ENCODE measurements at regions not wholly inside any gene's neighbourhood (a gene's known extent, or its start where the extent isn't known, plus 50 kb on each side); places are given as distances from the start of the nearest gene placed in this dataset.

GRCh38 chr12:59491877-59492276 lies 104.0 kb upstream of the SLC16A7 start:
- TF ChIP-seq, protein P1, sequence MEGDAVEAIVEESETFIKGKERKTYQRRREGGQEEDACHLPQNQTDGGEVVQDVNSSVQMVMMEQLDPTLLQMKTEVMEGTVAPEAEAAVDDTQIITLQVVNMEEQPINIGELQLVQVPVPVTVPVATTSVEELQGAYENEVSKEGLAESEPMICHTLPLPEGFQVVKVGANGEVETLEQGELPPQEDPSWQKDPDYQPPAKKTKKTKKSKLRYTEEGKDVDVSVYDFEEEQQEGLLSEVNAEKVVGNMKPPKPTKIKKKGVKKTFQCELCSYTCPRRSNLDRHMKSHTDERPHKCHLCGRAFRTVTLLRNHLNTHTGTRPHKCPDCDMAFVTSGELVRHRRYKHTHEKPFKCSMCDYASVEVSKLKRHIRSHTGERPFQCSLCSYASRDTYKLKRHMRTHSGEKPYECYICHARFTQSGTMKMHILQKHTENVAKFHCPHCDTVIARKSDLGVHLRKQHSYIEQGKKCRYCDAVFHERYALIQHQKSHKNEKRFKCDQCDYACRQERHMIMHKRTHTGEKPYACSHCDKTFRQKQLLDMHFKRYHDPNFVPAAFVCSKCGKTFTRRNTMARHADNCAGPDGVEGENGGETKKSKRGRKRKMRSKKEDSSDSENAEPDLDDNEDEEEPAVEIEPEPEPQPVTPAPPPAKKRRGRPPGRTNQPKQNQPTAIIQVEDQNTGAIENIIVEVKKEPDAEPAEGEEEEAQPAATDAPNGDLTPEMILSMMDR (IDR thresholded peaks at IDR 0.05 in 2 of 3, conservative IDR thresholded peaks at IDR 0.05 in 1 of 3; ENCODE audit: borderline replicate concordance in 1 of 3, insufficient read depth in 1 of 3, low read depth in 2 of 3, low read length in 2 of 3) = no peak
- no peak for TF ChIP-seq ZNF274 (IDR thresholded peaks at IDR 0.05; ENCODE audit: low read depth, low read length)
- no peak for TF ChIP-seq POLR2A (IDR thresholded peaks at IDR 0.05; ENCODE audit: borderline replicate concordance, extremely low read depth, insufficient read depth, insufficient read length)
- TF ChIP-seq EZH2 (IDR thresholded peaks at IDR 0.05) = no peak
- no peak for TF ChIP-seq SP1 (IDR thresholded peaks at IDR 0.05; ENCODE audit: low read depth)
- TF ChIP-seq POLR2AphosphoS5 (IDR thresholded peaks at IDR 0.05; ENCODE audit: low read depth, low read length) = no peak
- TF ChIP-seq RAD21 (IDR thresholded peaks at IDR 0.05; ENCODE audit: low read depth) = no peak
- TF ChIP-seq ELF1 (IDR thresholded peaks at IDR 0.05; ENCODE audit: borderline replicate concordance, low read depth) = no peak
- TF ChIP-seq MAX (IDR thresholded peaks at IDR 0.05) = no peak
- no peak for TF ChIP-seq ATF3 (IDR thresholded peaks at IDR 0.05)
- TF ChIP-seq, protein P2, sequence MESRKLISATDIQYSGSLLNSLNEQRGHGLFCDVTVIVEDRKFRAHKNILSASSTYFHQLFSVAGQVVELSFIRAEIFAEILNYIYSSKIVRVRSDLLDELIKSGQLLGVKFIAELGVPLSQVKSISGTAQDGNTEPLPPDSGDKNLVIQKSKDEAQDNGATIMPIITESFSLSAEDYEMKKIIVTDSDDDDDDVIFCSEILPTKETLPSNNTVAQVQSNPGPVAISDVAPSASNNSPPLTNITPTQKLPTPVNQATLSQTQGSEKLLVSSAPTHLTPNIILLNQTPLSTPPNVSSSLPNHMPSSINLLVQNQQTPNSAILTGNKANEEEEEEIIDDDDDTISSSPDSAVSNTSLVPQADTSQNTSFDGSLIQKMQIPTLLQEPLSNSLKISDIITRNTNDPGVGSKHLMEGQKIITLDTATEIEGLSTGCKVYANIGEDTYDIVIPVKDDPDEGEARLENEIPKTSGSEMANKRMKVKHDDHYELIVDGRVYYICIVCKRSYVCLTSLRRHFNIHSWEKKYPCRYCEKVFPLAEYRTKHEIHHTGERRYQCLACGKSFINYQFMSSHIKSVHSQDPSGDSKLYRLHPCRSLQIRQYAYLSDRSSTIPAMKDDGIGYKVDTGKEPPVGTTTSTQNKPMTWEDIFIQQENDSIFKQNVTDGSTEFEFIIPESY (IDR thresholded peaks at IDR 0.05; ENCODE audit: extremely low read depth, insufficient replicate concordance, low read length) = no peak
- TF ChIP-seq, protein P3, sequence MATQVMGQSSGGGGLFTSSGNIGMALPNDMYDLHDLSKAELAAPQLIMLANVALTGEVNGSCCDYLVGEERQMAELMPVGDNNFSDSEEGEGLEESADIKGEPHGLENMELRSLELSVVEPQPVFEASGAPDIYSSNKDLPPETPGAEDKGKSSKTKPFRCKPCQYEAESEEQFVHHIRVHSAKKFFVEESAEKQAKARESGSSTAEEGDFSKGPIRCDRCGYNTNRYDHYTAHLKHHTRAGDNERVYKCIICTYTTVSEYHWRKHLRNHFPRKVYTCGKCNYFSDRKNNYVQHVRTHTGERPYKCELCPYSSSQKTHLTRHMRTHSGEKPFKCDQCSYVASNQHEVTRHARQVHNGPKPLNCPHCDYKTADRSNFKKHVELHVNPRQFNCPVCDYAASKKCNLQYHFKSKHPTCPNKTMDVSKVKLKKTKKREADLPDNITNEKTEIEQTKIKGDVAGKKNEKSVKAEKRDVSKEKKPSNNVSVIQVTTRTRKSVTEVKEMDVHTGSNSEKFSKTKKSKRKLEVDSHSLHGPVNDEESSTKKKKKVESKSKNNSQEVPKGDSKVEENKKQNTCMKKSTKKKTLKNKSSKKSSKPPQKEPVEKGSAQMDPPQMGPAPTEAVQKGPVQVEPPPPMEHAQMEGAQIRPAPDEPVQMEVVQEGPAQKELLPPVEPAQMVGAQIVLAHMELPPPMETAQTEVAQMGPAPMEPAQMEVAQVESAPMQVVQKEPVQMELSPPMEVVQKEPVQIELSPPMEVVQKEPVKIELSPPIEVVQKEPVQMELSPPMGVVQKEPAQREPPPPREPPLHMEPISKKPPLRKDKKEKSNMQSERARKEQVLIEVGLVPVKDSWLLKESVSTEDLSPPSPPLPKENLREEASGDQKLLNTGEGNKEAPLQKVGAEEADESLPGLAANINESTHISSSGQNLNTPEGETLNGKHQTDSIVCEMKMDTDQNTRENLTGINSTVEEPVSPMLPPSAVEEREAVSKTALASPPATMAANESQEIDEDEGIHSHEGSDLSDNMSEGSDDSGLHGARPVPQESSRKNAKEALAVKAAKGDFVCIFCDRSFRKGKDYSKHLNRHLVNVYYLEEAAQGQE (IDR thresholded peaks at IDR 0.05; ENCODE audit: low read depth) = no peak
- no peak for TF ChIP-seq CEBPB (IDR thresholded peaks at IDR 0.05; ENCODE audit: low read depth)
